Stimulated activated memory B cell treated with anti-CD40 and anti-IgM and Interleukin-4, amounts not matched to agents 10 μg/mL and 1 μg/mL and 100 μg/mL, for 72 hours (primary cell): ENCODE measurements at regions not wholly inside any gene's neighbourhood (a gene's known extent, or its start where the extent isn't known, plus 50 kb on each side); places are given as distances from the start of the nearest gene placed in this dataset.

Experiments
- ATAC-seq: fragments of 150-1000 bp; cut with Tn5 transposase; 2 replicates; pipeline ENCODE4 v1.10.0; 2021
- H3K27ac Mint-ChIP-seq: one replicate; pipeline ENCODE4 v1.8.0; 2022; ENCODE audit warnings: mild to moderate bottlenecking, mixed read lengths
- H3K27me3 Mint-ChIP-seq: one replicate; pipeline ENCODE4 v1.8.0; 2022; ENCODE audit warnings: mixed read lengths
- H3K36me3 Mint-ChIP-seq: one replicate; pipeline ENCODE4 v1.8.0; 2022; ENCODE audit warnings: mixed read lengths
- H3K4me1 Mint-ChIP-seq: one replicate; pipeline ENCODE4 v1.8.0; 2022; ENCODE audit warnings: mixed read lengths
- H3K4me3 Mint-ChIP-seq: one replicate; pipeline ENCODE4 v1.8.0; 2022; ENCODE audit warnings: mild to moderate bottlenecking, moderate library complexity, mixed read lengths
- H3K9me3 Mint-ChIP-seq: one replicate; pipeline ENCODE4 v1.8.0; 2022; ENCODE audit warnings: mixed read lengths

DNA sequence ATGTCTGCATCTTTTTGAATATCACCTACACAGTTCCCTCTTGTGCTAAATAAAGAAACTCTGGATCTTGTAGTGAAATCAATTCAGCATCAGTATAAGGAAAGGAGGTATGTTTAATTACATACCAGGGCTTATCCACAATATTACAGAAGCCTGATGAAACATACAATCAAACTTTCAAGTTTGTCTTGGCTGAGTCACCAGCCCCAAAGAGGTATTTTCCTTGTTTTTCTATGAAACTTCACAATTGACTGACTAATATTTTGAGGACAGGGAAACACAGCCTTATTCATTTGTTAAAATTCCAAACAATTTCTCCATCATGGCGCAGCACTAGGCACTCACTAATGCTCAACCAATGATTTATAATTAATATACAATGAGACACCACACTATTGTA is 952.4 kb downstream of the PCDH17 start:
- ATAC-seq: no peak
- Mint-ChIP-seq H3K27ac (no peak overlapping the region), H3K9me3 (peaks cover 7% of the 10 kb centered on the region), H3K4me1 (no peaks in the 10 kb centered on the region), H3K27me3 (no peaks in the 10 kb centered on the region), H3K36me3 (no peaks in the 10 kb centered on the region), H3K4me3 (no peak overlapping the region)

DNA sequence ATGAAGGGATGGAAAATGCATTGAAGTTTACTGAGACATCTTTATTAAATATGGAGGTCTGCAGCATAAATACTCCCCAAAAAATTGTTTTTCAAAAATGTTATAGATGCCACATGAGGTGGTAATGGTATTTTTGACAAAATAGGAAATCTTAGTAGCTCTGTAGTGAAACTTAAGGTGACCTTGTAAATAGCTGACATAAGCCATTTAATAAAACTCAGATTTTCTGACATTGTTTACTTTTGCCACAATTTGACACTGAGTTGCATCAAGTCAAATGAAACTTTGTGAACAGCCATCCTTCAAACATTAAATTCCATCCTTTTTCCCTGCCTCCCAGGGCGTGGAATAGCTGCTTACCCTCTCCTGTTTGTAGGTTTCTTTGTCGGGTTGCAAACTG is 953.1 kb downstream of the PCDH17 start:
- Mint-ChIP-seq H3K27me3 (no peaks in the 10 kb centered on the region), H3K36me3 (no peaks in the 10 kb centered on the region), H3K27ac (no peak overlapping the region), H3K4me3 (no peak overlapping the region), H3K9me3 (peaks cover 10% of the 10 kb centered on the region), H3K4me1 (no peaks in the 10 kb centered on the region)
- ATAC-seq: no peak

DNA sequence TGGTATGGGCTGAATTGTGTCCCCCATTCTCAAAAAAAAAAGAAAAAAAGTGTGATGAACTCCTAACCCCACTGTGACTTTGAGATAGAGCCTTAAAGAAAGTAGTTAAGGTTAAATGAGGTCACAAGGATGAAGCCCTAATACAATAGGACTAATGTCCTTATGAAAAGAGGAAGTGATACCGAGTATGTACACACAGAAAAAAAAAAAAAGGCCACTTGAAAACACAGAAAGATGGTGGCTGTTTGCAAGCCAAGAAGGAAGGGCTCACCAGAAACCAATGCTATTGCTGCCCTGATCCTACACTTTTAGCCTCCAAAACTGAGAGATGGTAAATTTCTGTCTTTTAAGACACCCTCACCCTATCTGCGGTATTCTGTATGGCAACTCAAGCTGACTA is 955.6 kb downstream of the PCDH17 start:
- H3K4me1 Mint-ChIP-seq: no peaks in the 10 kb centered on the region
- H3K9me3 Mint-ChIP-seq: peaks cover 10% of the 10 kb centered on the region
- H3K4me3 Mint-ChIP-seq: no peak overlapping the region
- no peaks in the 10 kb centered on the region for H3K27me3 Mint-ChIP-seq
- no peaks in the 10 kb centered on the region for H3K36me3 Mint-ChIP-seq
- no peak for ATAC-seq
- no peak overlapping the region for H3K27ac Mint-ChIP-seq

DNA sequence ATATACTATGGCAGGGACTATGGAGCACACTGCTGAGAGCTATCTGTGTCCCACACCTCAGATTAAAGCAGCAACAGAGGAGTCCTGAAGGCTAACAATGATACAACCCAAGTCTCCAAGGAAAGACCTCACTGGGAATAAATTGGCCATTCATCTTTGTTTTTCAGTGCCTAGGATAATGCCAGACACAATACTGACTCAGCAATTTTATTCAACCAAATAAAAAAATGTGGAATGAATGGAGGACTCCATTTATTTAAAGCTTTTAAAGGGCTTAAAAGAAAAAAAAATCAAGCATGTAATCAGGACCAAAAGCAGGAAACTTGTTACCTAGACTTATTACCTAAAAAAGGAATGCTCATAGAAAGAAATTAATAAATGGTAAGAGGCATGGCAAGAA is 960.5 kb downstream of the PCDH17 start:
- H3K36me3 Mint-ChIP-seq: no peaks in the 10 kb centered on the region
- no peaks in the 10 kb centered on the region for H3K4me1 Mint-ChIP-seq
- no peak for ATAC-seq
- peaks cover 7% of the 10 kb centered on the region for H3K9me3 Mint-ChIP-seq
- H3K27me3 Mint-ChIP-seq: no peaks in the 10 kb centered on the region
- H3K4me3 Mint-ChIP-seq: no peak overlapping the region
- no peak overlapping the region for H3K27ac Mint-ChIP-seq

DNA sequence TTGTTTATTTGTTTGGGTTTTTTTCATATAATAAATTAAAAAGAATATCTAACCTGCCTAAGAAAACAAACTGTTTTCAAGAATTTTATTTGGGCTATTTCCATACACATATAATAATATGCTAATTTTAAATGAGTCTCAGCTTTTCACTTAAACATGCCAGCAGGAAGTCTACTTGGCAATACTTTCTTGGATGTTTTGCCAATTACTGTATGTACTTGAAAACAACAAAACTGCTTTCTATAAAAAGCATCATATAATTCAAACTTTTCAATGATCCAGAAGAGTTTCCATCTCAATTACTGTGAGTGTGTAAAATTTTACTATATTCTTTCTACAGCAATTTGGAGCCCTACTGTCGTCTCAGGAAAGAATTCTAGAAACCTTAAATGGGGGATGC is 961.2 kb downstream of the PCDH17 start:
- Mint-ChIP-seq H3K36me3 (no peaks in the 10 kb centered on the region), H3K9me3 (peaks cover 4% of the 10 kb centered on the region), H3K27ac (no peak overlapping the region), H3K4me1 (no peaks in the 10 kb centered on the region), H3K4me3 (no peak overlapping the region), H3K27me3 (no peaks in the 10 kb centered on the region)
- ATAC-seq: no peak

- Mint-ChIP-seq H3K4me3 (no peak overlapping the region), H3K36me3 (no peaks in the 10 kb centered on the region)
These were observed 963.4 kb downstream of the PCDH17 start for GRCh38 chr13:58594747-58595600.

DNA sequence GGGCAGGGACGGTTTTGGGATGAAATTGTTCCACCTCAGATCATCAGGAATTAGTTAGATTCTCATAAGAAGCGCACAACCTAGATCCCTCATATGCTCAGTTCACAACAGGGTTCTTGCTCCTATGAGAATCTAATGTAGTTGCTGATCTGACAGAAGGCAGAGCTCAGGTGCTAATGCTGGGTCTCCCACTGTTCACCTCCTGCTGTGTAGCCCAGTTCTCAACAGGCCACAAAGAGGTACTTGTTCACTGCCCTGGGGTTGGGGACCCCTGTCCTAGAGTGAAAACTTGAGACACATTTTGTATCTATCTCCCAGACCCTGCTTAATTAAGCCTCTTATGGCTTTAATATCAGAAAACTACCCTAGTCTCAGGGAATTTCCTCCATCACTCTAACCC is 966.0 kb downstream of the PCDH17 start:
- Mint-ChIP-seq H3K27ac (no peak overlapping the region), H3K9me3 (no peaks in the 10 kb centered on the region), H3K4me3 (no peak overlapping the region), H3K27me3 (no peaks in the 10 kb centered on the region), H3K4me1 (no peaks in the 10 kb centered on the region), H3K36me3 (no peaks in the 10 kb centered on the region)
- no peak for ATAC-seq

More at GRCh38 chr13:58594747-58595600, 963.4 kb downstream of the PCDH17 start:
- no peaks in the 10 kb centered on the region for H3K4me1 Mint-ChIP-seq
- no peaks in the 10 kb centered on the region for H3K9me3 Mint-ChIP-seq
- no peak overlapping the region for H3K27ac Mint-ChIP-seq
- ATAC-seq: no peak
- H3K27me3 Mint-ChIP-seq: no peaks in the 10 kb centered on the region

DNA sequence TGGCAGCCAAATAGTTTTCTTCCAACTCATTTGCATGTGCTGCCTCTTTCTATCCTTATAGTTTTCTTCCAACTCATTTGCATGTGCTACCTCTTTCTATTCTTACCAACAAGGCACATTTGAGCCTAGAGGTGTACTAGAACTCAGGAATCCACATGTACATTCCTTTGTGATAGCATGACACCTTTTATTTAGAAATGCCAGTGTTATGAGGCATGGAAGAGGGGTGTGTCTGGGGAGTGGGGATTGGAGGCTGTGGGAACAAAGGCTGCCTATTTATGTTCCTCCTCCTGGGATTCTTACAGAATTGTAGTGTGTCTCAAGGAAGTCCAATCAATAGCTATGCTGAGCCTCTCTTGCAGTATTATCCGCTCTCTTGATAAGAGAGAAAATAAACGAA is 966.7 kb downstream of the PCDH17 start:
- no peaks in the 10 kb centered on the region for H3K36me3 Mint-ChIP-seq
- no peaks in the 10 kb centered on the region for H3K27me3 Mint-ChIP-seq
- H3K27ac Mint-ChIP-seq: no peak overlapping the region
- no peaks in the 10 kb centered on the region for H3K4me1 Mint-ChIP-seq
- no peak for ATAC-seq
- H3K9me3 Mint-ChIP-seq: no peaks in the 10 kb centered on the region
- H3K4me3 Mint-ChIP-seq: no peak overlapping the region

DNA sequence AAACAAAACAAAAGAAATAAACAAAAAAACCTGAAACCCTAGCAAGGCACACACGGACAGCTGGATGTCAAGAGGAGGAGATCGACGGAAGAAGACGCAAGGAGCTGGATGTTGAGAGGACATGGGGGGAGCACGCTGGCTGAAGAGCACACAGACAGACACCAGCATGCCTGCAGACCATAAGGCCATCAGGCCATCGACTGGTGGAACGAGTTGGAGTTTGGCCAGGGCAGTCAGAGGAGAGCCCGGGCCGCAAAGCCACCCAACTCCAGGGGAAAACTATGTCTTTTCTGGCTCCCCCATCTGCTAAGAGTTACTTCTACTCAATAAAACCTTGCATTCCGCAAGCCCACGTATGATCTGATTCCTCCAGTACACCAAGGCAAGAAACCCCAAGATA is 979.6 kb downstream of the PCDH17 start:
- H3K9me3 Mint-ChIP-seq: peaks cover 26% of the 10 kb centered on the region
- no peaks in the 10 kb centered on the region for H3K36me3 Mint-ChIP-seq
- no peak overlapping the region for H3K4me3 Mint-ChIP-seq
- no peaks in the 10 kb centered on the region for H3K27me3 Mint-ChIP-seq
- ATAC-seq: no peak
- no peak overlapping the region for H3K27ac Mint-ChIP-seq
- H3K4me1 Mint-ChIP-seq: no peaks in the 10 kb centered on the region

GRCh38 chr13:58617880-58618665 is 986.5 kb downstream of the PCDH17 start:
- Mint-ChIP-seq H3K36me3 (no peaks in the 10 kb centered on the region), H3K4me1 (no peaks in the 10 kb centered on the region), H3K4me3 (no peak overlapping the region), H3K27me3 (no peaks in the 10 kb centered on the region), H3K9me3 (peaks cover 15% of the 10 kb centered on the region), H3K27ac (no peak overlapping the region)
- no peak for ATAC-seq

- H3K27ac Mint-ChIP-seq: no peak overlapping the region
- ATAC-seq: no peak
- H3K4me1 Mint-ChIP-seq: no peaks in the 10 kb centered on the region
- H3K9me3 Mint-ChIP-seq: peaks cover 8% of the 10 kb centered on the region
- no peaks in the 10 kb centered on the region for H3K36me3 Mint-ChIP-seq
- H3K27me3 Mint-ChIP-seq: no peaks in the 10 kb centered on the region
- no peak overlapping the region for H3K4me3 Mint-ChIP-seq
These were observed 988.0 kb downstream of the PCDH17 start for GRCh38 chr13:58619396-58620113.

DNA sequence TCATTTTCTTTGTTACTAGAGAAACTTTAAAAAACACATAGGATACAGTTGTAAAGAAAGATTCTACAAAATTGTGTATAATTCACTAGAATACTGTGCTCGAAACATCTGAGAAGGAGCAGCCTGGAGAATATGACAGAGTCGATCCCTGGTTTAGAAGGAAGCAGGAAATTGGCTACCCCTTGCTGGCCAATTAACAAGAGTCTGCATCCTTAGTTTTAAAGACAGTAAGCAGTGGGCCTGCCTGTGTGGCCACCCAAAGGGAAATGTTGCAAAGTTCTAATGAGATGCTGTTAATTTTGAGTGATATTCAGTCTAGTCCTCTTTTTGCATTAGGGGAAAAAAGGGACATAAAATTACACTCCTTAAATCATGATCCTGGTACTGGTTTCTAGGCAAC is 988.6 kb downstream of the PCDH17 start:
- Mint-ChIP-seq H3K27ac (no peak overlapping the region), H3K4me1 (no peaks in the 10 kb centered on the region), H3K4me3 (no peak overlapping the region)

DNA sequence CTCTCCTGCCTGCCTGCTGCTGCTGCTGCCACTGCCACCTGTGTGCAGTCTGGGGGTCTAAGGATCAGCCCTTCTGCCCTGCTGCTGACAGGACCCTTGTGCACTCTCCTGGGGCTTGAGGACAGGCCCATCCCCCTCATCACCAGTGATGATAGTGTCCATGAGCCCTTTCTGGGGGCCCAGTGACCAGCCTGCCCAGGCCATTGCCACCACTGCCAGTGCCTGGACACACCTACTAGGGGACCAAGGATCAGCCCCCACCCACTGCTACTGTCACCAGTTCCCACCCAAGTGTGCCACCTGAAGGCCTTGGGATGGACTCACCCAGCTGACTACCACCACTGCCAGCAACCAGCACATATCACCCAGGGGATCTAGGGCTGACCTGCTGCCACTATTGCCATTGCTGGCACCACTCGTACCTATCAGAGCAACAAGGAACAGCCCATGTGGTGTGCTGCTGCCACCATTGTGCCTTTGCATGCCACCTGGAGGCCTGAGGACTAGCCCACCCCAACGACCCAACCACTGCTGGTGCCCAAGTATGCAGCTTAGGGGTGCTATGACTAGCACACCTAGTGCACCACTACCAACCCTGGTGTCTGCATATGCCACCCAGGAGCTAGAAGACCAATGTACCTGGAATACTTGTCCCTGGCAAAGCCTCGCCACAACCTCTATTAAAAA is 994.3 kb downstream of the PCDH17 start:
- ATAC-seq: no peak
- H3K36me3 Mint-ChIP-seq: no peaks in the 10 kb centered on the region
- peaks cover 14% of the 10 kb centered on the region for H3K9me3 Mint-ChIP-seq
- H3K27me3 Mint-ChIP-seq: no peaks in the 10 kb centered on the region
- no peaks in the 10 kb centered on the region for H3K4me1 Mint-ChIP-seq
- H3K27ac Mint-ChIP-seq: no peak overlapping the region
- H3K4me3 Mint-ChIP-seq: no peak overlapping the region

More for the DNA sequence above, 988.6 kb downstream of the PCDH17 start:
- H3K27me3 Mint-ChIP-seq: no peaks in the 10 kb centered on the region
- ATAC-seq: no peak
- H3K9me3 Mint-ChIP-seq: peaks cover 4% of the 10 kb centered on the region
- no peaks in the 10 kb centered on the region for H3K36me3 Mint-ChIP-seq

DNA sequence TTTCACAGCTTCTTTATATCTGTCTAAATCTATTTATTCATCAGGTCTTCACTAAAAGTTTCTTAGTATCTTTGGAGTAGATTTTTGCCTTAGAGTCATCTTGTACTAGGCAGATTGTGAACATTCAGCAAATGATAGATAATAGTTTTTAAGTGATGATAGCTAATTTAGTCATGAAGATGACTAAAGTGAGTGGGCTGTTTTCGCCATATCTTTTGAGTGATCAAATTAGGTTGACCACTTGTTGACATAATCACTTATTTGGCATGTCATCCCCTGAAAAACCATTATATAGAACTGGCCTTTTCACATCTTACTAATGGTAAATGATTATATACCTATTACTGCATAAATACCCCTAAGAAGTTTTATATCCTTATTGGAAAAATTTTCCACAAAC is 999.2 kb downstream of the PCDH17 start:
- H3K27ac Mint-ChIP-seq: no peak overlapping the region
- no peak overlapping the region for H3K4me3 Mint-ChIP-seq
- no peaks in the 10 kb centered on the region for H3K4me1 Mint-ChIP-seq
- no peak for ATAC-seq
- H3K36me3 Mint-ChIP-seq: no peaks in the 10 kb centered on the region
- H3K9me3 Mint-ChIP-seq: peaks cover 7% of the 10 kb centered on the region
- no peaks in the 10 kb centered on the region for H3K27me3 Mint-ChIP-seq

- Mint-ChIP-seq H3K36me3 (no peaks in the 10 kb centered on the region), H3K9me3 (no peaks in the 10 kb centered on the region), H3K4me3 (no peak overlapping the region), H3K4me1 (no peaks in the 10 kb centered on the region), H3K27ac (no peak overlapping the region), H3K27me3 (no peaks in the 10 kb centered on the region)
- ATAC-seq: no peak
These were observed 1001.7 kb downstream of the PCDH17 start for GRCh38 chr13:58633226-58633625.
